ENCODE measurements at regions not wholly inside any gene's neighbourhood (a gene's known extent, or its start where the extent isn't known, plus 50 kb on each side); places are given as distances from the start of the nearest gene placed in this dataset.

- TF ChIP-seq, protein P1, sequence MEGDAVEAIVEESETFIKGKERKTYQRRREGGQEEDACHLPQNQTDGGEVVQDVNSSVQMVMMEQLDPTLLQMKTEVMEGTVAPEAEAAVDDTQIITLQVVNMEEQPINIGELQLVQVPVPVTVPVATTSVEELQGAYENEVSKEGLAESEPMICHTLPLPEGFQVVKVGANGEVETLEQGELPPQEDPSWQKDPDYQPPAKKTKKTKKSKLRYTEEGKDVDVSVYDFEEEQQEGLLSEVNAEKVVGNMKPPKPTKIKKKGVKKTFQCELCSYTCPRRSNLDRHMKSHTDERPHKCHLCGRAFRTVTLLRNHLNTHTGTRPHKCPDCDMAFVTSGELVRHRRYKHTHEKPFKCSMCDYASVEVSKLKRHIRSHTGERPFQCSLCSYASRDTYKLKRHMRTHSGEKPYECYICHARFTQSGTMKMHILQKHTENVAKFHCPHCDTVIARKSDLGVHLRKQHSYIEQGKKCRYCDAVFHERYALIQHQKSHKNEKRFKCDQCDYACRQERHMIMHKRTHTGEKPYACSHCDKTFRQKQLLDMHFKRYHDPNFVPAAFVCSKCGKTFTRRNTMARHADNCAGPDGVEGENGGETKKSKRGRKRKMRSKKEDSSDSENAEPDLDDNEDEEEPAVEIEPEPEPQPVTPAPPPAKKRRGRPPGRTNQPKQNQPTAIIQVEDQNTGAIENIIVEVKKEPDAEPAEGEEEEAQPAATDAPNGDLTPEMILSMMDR (IDR thresholded peaks at IDR 0.05; ENCODE audit: low read depth, low read length) = no peak
- no peak overlapping the region for H3K4me3 ChIP-seq (ENCODE audit: low read depth, low read length)
Observed at GRCh38 chr7:36010656-36011587, 142.1 kb upstream of the EEPD1 start.

GRCh38 chr7:36011588-36011965 lies 141.5 kb upstream of the EEPD1 start:
- Histone ChIP-seq H3K36me3 (no peaks in the 10 kb centered on the region), H3K27me3 (no peaks in the 10 kb centered on the region), H3K4me3 (ENCODE audit: low read depth, low read length) (no peak overlapping the region), H3K9me3 (no peaks in the 10 kb centered on the region), H3K4me1 (no peaks in the 10 kb centered on the region)
- TF ChIP-seq, protein P1 (IDR thresholded peaks at IDR 0.05; ENCODE audit: low read depth, low read length) = no peak
- no peak for DNase-seq

More at GRCh38 chr7:36010656-36011587, 142.1 kb upstream of the EEPD1 start:
- no peaks in the 10 kb centered on the region for H3K36me3 ChIP-seq
- H3K9me3 ChIP-seq = no peaks in the 10 kb centered on the region
- no peaks in the 10 kb centered on the region for H3K4me1 ChIP-seq
- H3K27me3 ChIP-seq = no peaks in the 10 kb centered on the region
- DNase-seq = no peak

- Histone ChIP-seq H3K4me3 (ENCODE audit: low read depth, low read length) (no peak overlapping the region), H3K4me1 (no peaks in the 10 kb centered on the region), H3K27me3 (no peaks in the 10 kb centered on the region), H3K36me3 (no peaks in the 10 kb centered on the region), H3K9me3 (no peaks in the 10 kb centered on the region)
- TF ChIP-seq, protein P1 (IDR thresholded peaks at IDR 0.05; ENCODE audit: low read depth, low read length) = no peak
- DNase-seq = no peak
Observed at GRCh38 chr7:36013246-36014014, 139.6 kb upstream of the EEPD1 start.

DNA sequence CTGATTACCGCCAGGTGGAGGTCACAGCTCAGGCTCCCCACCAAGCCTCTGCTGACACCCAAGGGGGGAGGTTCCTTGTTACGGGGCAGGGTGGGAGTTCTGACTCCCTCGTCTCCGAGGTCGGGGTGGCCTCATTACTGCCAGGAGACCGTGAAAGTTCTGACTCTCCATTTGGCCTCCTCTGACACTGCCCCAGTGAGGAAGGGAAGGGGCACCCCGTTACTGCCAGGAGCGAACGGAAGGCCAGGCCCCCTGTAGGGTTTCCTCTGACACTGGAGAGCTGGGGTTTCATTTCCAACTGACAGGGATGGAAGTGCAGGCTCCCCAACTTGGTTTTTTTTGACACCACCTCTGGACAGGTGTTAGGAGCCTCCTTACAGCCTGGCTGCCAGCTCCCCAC lies 138.1 kb upstream of the EEPD1 start:
- no peaks in the 10 kb centered on the region for H3K4me1 ChIP-seq
- no peaks in the 10 kb centered on the region for H3K9me3 ChIP-seq
- no peaks in the 10 kb centered on the region for H3K36me3 ChIP-seq
- TF ChIP-seq, protein P1 (IDR thresholded peaks at IDR 0.05; ENCODE audit: low read depth, low read length) = no peak
- H3K27me3 ChIP-seq = no peaks in the 10 kb centered on the region
- no peak overlapping the region for H3K4me3 ChIP-seq (ENCODE audit: low read depth, low read length)
- DNase-seq = no peak

- TF ChIP-seq, protein P1 (IDR thresholded peaks at IDR 0.05; ENCODE audit: low read depth, low read length) = no peak
- H3K9me3 ChIP-seq = no peaks in the 10 kb centered on the region
- no peaks in the 10 kb centered on the region for H3K36me3 ChIP-seq
- no peak overlapping the region for H3K4me3 ChIP-seq (ENCODE audit: low read depth, low read length)
- no peaks in the 10 kb centered on the region for H3K27me3 ChIP-seq
- DNase-seq = no peak
- H3K4me1 ChIP-seq = no peaks in the 10 kb centered on the region
Observed at GRCh38 chr7:36015733-36016132, 137.3 kb upstream of the EEPD1 start.

All from BE2C (cell line).